H9 (cell line): ENCODE measurements at regions not wholly inside any gene's neighbourhood (a gene's known extent, or its start where the extent isn't known, plus 50 kb on each side); places are given as distances from the start of the nearest gene placed in this dataset.

Source experiments
- DNase-seq: peaks from one replicate; pipeline ENCODE4 v3.0.0-alpha.2; 2017
- H2AFZ ChIP-seq: one replicate; pipeline ENCODE4 v1.6.1; 2013; ENCODE audit warnings: mild to moderate bottlenecking, low read length, control low read depth, moderate library complexity
- H2AK5ac ChIP-seq: 2 replicates; pipeline ENCODE4 v1.6.1; 2013; ENCODE audit warnings: low read length, control low read depth, mixed read lengths; ENCODE audit not compliant: insufficient read length
- H2BK120ac ChIP-seq: one replicate; pipeline ENCODE4 v1.6.1; 2013; ENCODE audit warnings: low read depth, mild to moderate bottlenecking, low read length, control low read depth, inconsistent platforms; ENCODE audit not compliant: poor library complexity, severe bottlenecking
- H2BK12ac ChIP-seq: 2 replicates; pipeline ENCODE4 v1.6.1; 2013; ENCODE audit warnings: low read length, control low read depth, mixed read lengths, low read depth; ENCODE audit not compliant: insufficient read length
- H2BK15ac ChIP-seq: 2 replicates; pipeline ENCODE4 v1.6.1; 2013; ENCODE audit warnings: low read depth, low read length, control low read depth
- H2BK20ac ChIP-seq: one replicate; pipeline ENCODE4 v1.6.1; 2013; ENCODE audit warnings: low read depth, mild to moderate bottlenecking, low read length, control low read depth, inconsistent platforms; ENCODE audit not compliant: poor library complexity, severe bottlenecking
- H2BK5ac ChIP-seq: 2 replicates; pipeline ENCODE4 v1.6.1; 2013; ENCODE audit warnings: low read length, control low read depth, mixed read lengths; ENCODE audit not compliant: insufficient read length
- H3K14ac ChIP-seq: 2 replicates; pipeline ENCODE4 v1.6.1; 2013; ENCODE audit warnings: low read length, control low read depth; ENCODE audit not compliant: insufficient read depth
- H3K18ac ChIP-seq: 2 replicates; pipeline ENCODE4 v1.6.1; 2013; ENCODE audit warnings: low read depth, mild to moderate bottlenecking, mixed read lengths, low read length, control low read depth; ENCODE audit not compliant: insufficient read length
- H3K23ac ChIP-seq: 2 replicates; pipeline ENCODE4 v1.6.1; 2013; ENCODE audit warnings: low read length, control low read depth, mixed read lengths, low read depth; ENCODE audit not compliant: insufficient read length
- H3K23me2 ChIP-seq: 2 replicates; pipeline ENCODE4 v1.6.1; 2013; ENCODE audit warnings: low read depth, mild to moderate bottlenecking, mixed read lengths, low read length, control low read depth; ENCODE audit not compliant: insufficient read length, poor library complexity, severe bottlenecking
- H3K27ac ChIP-seq: 2 replicates; pipeline ENCODE4 v1.5.1; 2013; ENCODE audit warnings: low read length, control low read depth, mixed read lengths, low read depth; ENCODE audit not compliant: insufficient read length
- H3K27me3 ChIP-seq: 2 replicates; pipeline ENCODE4 v1.6.1; 2013; ENCODE audit warnings: low read length, control low read depth, inconsistent platforms; ENCODE audit not compliant: insufficient read depth
- H3K4ac ChIP-seq: 2 replicates; pipeline ENCODE4 v1.6.1; 2013; ENCODE audit warnings: low read depth, mild to moderate bottlenecking, control low read depth, inconsistent platforms, low read length, moderate library complexity
- H3K4me1 ChIP-seq: 2 replicates; pipeline ENCODE4 v1.6.1; 2013; ENCODE audit warnings: low read length, control low read depth, inconsistent platforms; ENCODE audit not compliant: insufficient read depth
- H3K4me2 ChIP-seq: 2 replicates; pipeline ENCODE4 v1.6.1; 2013; ENCODE audit warnings: low read length, control low read depth, mixed read lengths; ENCODE audit not compliant: insufficient read length, insufficient read depth
- H3K56ac ChIP-seq: 2 replicates; pipeline ENCODE4 v1.6.1; 2013; ENCODE audit warnings: low read depth, mild to moderate bottlenecking, mixed read lengths, low read length, control low read depth; ENCODE audit not compliant: insufficient read length
- H3K79me1 ChIP-seq: 2 replicates; pipeline ENCODE4 v1.6.1; 2013; ENCODE audit warnings: low read depth, mild to moderate bottlenecking, moderate library complexity, low read length, control low read depth, inconsistent platforms; ENCODE audit not compliant: insufficient read depth, poor library complexity, severe bottlenecking
- H3K79me2 ChIP-seq: 2 replicates; pipeline ENCODE4 v1.6.1; 2013; ENCODE audit warnings: low read length, control low read depth, inconsistent platforms; ENCODE audit not compliant: insufficient read depth
- H3K9ac ChIP-seq: 2 replicates; pipeline ENCODE4 v1.6.1; 2013; ENCODE audit warnings: low read length, control low read depth, mixed read lengths; ENCODE audit not compliant: insufficient read length; ENCODE audit errors: extremely low read depth
- H3K9me3 ChIP-seq: one replicate; pipeline ENCODE4 v1.6.1; 2013; ENCODE audit warnings: low read depth, low read length, inconsistent platforms; ENCODE audit not compliant: control insufficient read depth
- H3T11ph ChIP-seq: one replicate; pipeline ENCODE4 v1.6.1; 2013; ENCODE audit warnings: mild to moderate bottlenecking, low read length, control low read depth, inconsistent platforms
- H4K20me1 ChIP-seq: one replicate; pipeline ENCODE4 v1.6.1; 2013; ENCODE audit not compliant: control insufficient read depth, insufficient read length, insufficient read depth
- H4K5ac ChIP-seq: 2 replicates; pipeline ENCODE4 v1.6.1; 2013; ENCODE audit warnings: low read depth, mild to moderate bottlenecking, mixed read lengths, low read length, control low read depth; ENCODE audit not compliant: insufficient read length
- H4K8ac ChIP-seq: replicated peaks from 2 replicates; pipeline ENCODE4 v1.6.1; 2013; ENCODE audit warnings: low read length, control low read depth, mixed read lengths, low read depth; ENCODE audit not compliant: insufficient read length
- H4K91ac ChIP-seq: 2 replicates; pipeline ENCODE4 v1.6.1; 2013; ENCODE audit warnings: low read depth, mild to moderate bottlenecking, moderate library complexity, mixed read lengths, low read length, control low read depth; ENCODE audit not compliant: insufficient read length
- H3K27ac Mint-ChIP-seq, 3 experiments: 2 replicates in 2 of 3; 3 replicates in 1 of 3; pipeline ENCODE4 v1.8.0; 2020 to 2021; ENCODE audit warnings: mixed read lengths in 3 of 3, mild to moderate bottlenecking in 1 of 3, moderate library complexity in 1 of 3
- H3K27me3 Mint-ChIP-seq: 2 replicates; pipeline ENCODE4 v1.8.0; 2021; ENCODE audit warnings: low read depth, mild to moderate bottlenecking, moderate library complexity, mixed read lengths
- H3K36me3 Mint-ChIP-seq, 3 experiments: 2 replicates in 2 of 3; 3 replicates in 1 of 3; pipeline ENCODE4 v1.8.0; 2020 to 2021; ENCODE audit warnings: low read depth in 3 of 3, mixed read lengths in 3 of 3; ENCODE audit not compliant: insufficient read depth in 1 of 3
- H3K4me1 Mint-ChIP-seq, 2 experiments: 2 replicates each; pipeline ENCODE4 v1.8.0; 2020; ENCODE audit warnings: mixed read lengths in 2 of 2
- H3K4me3 Mint-ChIP-seq, 2 experiments: 2 replicates in 1 of 2; 3 replicates in 1 of 2; pipeline ENCODE4 v1.8.0; 2020 to 2021; ENCODE audit warnings: mild to moderate bottlenecking in 2 of 2, mixed read lengths in 2 of 2, moderate library complexity in 1 of 2
- H3K9me3 Mint-ChIP-seq, 2 experiments: 2 replicates in 1 of 2; 3 replicates in 1 of 2; pipeline ENCODE4 v1.8.0; 2020; ENCODE audit warnings: mild to moderate bottlenecking in 2 of 2, mixed read lengths in 2 of 2, moderate library complexity in 1 of 2
- WGBS: extraction: QIAGEN DNeasy Blood & Tissue Kit; methylation state at CpG from one replicate; pipeline ENCODE4 v1.1.7; 2013; ENCODE audit warnings: missing lambda C conversion rate, low lambda C conversion rate, mixed read lengths; ENCODE audit not compliant: insufficient read length; ENCODE audit errors: extremely low coverage; 5-methylcytosine and 5-hydroxymethylcytosine counted together
- TF ChIP-seq, protein P1 (sequence below): fragments of 200-600 bp; sonication (generic); conservative IDR thresholded peaks from 3 replicates; pipeline ENCODE4 v1.8.0; 2021; ENCODE audit warnings: antibody characterized with exemption, mild to moderate bottlenecking

DNA sequence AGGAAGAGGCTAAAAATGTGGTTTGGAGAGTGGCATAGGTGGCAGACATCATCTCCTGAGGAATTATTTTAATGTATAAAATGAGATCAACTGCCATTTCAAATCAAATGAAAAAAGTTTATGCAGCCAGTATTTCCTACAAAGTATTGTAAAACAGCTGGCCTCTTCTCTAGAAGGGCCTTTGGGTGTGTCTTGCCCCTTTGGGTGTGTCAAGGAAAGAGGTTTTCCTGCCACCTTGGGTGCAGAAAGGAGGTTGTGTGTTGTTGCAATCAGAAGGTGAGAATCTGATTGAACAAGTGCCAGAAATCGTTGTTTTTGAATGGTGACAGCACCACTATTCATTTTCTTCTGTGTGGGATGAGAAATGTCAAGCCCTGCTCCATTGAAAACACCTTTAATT is 127.4 kb downstream of the RMI1 start:
- Mint-ChIP-seq H3K27me3 (peaks cover 36% of the 10 kb centered on the region), H3K36me3 (no peaks in the 10 kb centered on the region), H3K4me3 (no peak overlapping the region), H3K9me3 (peaks cover 0 to under 1% of the 10 kb centered on the region in 2 experiments; a peak in 4 of 5 replicates), H3K27ac (no peak overlapping the region), H3K4me1 (no peaks in the 10 kb centered on the region)
- Histone ChIP-seq H3K14ac (no peak overlapping the region), H4K5ac (no peak overlapping the region), H3T11ph (no peak overlapping the region), H2BK5ac (no peak overlapping the region), H2BK12ac (no peak overlapping the region), H3K23ac (no peak overlapping the region), H3K4me2 (no peak overlapping the region), H2AK5ac (no peak overlapping the region), H2BK15ac (no peak overlapping the region), H3K56ac (no peak overlapping the region), H3K27me3 (no peaks in the 10 kb centered on the region), H3K79me2 (no peaks in the 10 kb centered on the region), H3K9me3 (no peaks in the 10 kb centered on the region), H3K4ac (no peak overlapping the region), H3K27ac (no peak overlapping the region), H3K18ac (no peak overlapping the region), H3K79me1 (no peaks in the 10 kb centered on the region), H3K9ac (no peak overlapping the region), H4K91ac (no peak overlapping the region), H4K8ac (no peak overlapping the region), H4K20me1 (no peaks in the 10 kb centered on the region), H3K4me1 (no peaks in the 10 kb centered on the region), H3K23me2 (no peaks in the 10 kb centered on the region), H2BK120ac (no peak overlapping the region), H2BK20ac (no peak overlapping the region), H2AFZ (no peak overlapping the region)
- WGBS = no CpG with 5 or more reads among the region's 1 CpG
- no peak for DNase-seq
- TF ChIP-seq, protein P1, sequence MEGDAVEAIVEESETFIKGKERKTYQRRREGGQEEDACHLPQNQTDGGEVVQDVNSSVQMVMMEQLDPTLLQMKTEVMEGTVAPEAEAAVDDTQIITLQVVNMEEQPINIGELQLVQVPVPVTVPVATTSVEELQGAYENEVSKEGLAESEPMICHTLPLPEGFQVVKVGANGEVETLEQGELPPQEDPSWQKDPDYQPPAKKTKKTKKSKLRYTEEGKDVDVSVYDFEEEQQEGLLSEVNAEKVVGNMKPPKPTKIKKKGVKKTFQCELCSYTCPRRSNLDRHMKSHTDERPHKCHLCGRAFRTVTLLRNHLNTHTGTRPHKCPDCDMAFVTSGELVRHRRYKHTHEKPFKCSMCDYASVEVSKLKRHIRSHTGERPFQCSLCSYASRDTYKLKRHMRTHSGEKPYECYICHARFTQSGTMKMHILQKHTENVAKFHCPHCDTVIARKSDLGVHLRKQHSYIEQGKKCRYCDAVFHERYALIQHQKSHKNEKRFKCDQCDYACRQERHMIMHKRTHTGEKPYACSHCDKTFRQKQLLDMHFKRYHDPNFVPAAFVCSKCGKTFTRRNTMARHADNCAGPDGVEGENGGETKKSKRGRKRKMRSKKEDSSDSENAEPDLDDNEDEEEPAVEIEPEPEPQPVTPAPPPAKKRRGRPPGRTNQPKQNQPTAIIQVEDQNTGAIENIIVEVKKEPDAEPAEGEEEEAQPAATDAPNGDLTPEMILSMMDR = no peak
